Activated CD4-positive, alpha-beta T cell treated with anti-CD3 and anti-CD28 coated beads for 4 hours (primary cell): ENCODE measurements at regions not wholly inside any gene's neighbourhood (a gene's known extent, or its start where the extent isn't known, plus 50 kb on each side); places are given as distances from the start of the nearest gene placed in this dataset.
"Not testable (repeated sequence)": the region's sequence is repeated elsewhere in the genome, so short reads cannot be mapped to it uniquely, and the experiment has no call there.

Source experiments
- DNase-seq, 2 donors: peaks; one replicate each; pipeline ENCODE4 v3.0.0-alpha.2; 2020

DNA sequence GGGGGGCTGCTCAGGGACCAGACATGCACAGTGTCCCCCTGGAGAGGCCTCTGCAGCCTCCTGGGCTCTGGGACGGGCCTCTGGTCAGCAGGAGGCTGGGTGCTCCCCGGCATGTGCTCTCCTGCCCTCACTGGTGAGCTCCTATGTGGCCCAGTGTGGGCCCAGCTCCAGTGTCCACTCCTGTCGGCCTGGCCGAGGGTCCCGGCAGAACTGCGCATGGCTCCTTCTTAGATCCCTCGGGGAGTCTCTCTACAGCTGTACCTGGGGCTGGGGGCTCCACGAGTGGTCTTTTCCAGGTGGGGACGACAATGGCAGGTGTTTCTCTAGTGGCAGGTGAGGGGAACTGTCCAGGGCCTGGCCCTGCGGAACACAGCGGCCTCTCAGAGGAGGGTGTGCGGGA lies 367.3 kb downstream of the TMEM121 start:
- not testable (repeated sequence) for DNase-seq

DNA sequence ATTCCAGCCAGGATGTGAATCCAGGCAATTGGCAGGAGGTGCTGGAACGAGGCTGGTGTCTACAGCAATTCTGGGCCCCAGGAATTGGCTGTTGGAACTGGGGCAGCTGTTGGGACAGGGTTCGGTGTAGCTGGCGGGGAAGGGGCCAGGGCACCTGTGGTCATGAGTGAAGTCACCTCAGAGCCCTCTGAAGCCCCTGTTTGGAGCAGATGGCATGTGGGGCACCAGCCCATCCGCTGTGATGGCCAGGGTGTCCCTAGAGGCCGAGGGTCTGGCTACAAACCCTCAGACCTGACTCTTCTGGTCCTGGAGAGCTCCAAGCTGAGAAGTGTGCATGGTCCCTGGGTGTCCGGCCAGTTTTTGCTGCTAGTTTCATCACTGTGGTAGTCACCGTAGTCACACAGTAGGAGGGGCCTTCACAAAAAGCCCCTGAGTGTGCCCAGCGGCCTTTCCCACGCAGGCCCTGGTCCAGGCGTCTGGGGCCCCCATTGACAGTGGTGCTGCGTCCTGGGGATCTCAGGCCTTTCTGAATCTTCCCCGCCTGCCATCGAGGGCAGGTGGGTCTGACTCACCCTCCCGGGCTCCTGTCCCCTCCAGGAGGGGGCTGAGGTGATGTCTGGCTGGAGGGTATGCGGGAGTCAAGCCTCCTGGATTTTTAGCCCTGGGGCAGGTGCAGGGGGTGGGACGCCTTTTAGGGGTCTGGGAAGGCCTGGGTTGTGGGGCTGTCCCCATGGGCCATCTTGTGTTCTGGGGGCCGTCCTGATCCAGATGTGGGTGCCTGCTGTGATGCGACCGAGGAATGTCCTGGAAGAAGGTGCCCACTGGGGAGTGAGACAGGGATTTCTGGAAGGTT lies 368.0 kb downstream of the TMEM121 start:
- DNase-seq: no peak

DNA sequence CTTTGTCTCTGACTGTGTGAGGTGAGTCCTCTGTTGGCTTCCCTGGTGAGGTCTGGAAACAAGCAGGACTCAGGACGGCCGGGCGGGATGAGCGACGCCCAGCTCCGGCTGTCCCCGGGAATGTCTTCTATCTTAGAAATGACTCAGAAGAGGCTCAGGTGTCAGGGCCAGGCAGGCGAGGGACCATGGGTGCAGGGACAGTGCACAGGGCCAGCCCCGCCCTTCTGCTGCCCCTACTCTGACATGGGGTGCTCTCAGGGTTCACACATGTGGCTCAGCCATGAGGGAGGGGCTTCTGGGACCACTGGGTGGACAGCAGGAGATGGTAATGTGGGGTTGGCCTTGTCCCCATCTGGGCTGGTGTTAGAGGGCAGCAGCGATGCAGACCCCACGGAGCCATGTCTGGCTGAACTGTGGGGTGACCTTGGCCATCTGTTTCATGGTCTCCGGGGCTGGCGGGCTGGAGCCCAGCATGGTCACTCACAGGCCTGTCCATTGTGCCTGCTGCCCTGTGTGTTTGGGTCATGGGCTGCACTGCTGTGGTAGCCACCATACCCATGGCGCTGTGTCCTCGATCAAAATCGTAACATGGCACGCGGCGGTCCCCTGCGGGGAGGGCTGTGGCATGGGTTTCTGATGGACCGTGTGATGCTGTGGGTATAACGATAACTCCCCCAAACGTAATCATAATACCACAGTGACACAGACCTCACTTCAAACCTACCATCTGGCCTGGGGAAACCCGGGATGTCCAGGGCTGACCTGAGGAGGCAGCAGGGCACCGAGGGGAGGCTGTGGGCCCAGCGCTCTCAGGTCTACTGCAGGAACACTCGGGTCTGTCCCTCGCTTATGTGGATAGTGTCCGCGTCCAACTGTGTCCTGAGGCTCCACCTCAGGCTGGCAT lies 368.8 kb downstream of the TMEM121 start:
- DNase-seq: no peak

DNA sequence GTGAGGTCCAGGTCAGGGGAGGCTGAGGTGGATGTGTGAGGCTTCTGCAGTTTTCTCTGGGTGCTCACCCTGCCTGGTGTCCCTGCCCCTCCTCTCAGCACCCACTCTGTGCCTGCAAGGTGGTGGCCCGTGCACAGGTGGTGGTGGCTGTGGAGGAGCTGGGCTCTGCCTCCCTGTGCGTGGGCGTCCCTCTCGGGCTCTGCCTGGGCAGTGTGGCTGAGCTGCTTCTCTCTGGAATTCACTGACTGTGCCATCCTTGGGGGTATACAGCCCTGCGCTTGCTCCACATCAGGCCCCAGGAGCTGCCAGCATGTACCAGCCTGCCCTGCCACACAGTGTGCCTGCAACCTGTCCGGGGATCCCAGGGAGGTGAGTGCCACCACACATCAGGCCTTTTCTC lies 369.8 kb downstream of the TMEM121 start:
- DNase-seq: not testable (repeated sequence)

DNA sequence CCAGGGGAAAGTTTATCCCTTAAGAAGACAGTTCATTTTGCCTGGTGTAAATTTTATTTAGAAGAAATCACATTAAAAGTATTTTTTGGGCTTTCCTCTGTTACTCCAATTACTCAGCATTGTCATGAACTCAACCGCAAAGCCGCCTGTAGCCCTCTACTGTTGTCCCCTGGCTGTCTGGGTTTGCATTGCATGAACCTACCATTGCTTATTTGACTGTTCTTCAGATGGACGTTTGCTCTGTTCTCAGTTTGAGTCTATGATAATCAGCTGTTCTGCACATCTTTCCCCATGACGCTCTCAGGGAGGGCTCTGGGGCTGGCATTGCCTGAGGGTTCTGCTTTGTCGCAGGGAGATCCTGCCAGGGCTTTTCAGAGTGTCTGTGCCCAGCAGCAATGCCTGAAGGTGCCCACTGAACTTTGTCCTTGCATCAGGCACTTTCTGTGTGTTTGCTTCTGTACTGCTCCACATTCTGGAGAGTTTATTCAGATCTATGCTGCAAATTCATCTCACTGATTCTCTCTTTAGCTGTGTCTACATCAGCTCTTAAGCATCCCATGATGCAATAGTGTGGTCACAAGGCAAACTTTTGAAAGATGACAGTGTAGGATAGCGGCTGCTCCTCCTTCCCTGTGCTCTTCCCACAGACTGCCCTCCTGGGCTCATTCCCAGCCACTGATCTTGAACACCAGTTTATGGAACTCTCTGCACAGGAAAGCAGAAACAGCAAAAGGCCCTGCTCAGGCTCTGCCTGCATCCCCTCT lies 370.8 kb downstream of the TMEM121 start:
- DNase-seq: not testable (repeated sequence)

GRCh38 chr14:105897725-105898113 lies 371.3 kb downstream of the TMEM121 start:
- DNase-seq: no peak

GRCh38 chr14:105898482-105899010 lies 372.2 kb downstream of the TMEM121 start:
- DNase-seq: no peak

DNA sequence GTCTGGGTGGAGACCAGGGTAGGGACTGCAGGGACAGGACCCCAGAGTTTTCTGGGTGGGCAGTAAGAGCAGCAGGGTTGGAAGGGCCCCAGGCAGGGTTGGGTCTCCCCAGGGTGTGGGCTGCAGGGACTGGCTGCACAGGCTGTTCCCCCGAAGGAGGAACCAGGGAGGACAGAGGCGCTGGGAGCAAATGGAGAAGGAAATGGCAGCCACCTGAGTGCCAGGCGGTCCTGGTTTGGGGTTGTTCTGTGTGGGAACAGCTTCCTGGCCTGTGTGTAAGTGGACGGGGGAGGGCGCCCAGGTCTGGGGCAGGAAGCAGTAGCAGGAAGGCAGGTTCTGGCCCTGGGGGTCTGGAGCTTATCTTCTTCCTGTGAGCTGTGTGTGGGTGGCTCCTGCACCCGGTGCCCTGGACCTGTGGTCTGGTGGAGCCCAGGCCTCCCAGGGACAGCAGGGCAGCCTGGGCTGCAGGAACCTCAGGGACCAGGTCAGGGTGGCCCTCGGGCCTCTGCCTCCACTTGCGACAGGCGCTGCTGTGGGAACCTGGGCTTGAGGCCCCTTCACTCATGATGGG lies 372.8 kb downstream of the TMEM121 start:
- DNase-seq: no peak

DNA sequence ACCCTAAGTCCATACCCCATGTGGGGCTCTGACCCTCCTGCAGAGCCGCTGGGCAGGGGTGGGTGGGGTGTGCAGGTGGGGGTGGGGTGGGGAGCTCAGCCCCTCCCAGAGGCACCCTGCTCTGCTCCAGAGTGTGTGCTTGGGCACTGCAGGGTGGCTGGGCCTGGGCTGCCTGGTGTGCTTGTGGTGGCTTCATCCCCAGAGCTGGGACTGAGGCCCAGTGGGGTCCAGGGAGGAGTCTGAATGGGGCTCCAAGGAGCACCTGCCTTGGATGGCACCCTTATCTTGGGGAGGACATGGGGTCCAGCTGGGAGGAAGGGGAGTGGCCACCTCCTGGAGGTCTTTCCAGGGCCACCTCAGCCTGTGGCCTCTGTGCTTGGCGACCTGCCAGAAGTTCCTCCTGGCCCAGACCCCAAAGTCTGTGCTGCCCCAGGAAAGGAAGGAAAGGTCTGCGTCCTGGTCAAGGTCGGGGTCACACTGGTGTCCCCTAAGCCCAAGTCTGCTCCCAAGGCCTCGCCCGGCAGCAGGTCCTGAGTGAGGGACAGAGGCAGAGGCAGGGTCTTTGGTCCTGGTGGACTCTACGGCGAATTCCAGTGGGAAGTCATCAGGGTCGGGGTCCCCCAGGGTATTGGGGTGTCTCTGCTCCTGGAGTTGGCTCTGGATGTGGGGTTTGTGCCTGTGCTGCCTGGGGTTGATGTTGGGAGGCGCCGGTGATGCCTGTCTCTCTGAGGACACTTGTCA lies 373.4 kb downstream of the TMEM121 start:
- no peak for DNase-seq

- DNase-seq: no peak
Measured at GRCh38 chr14:105900398-105901160, 374.2 kb downstream of the TMEM121 start.

GRCh38 chr14:105901226-105901625 lies 374.8 kb downstream of the TMEM121 start:
- no peak for DNase-seq

- no peak for DNase-seq
Measured at GRCh38 chr14:105902131-105902898, 375.9 kb downstream of the TMEM121 start.

GRCh38 chr14:105902899-105903165 lies 376.4 kb downstream of the TMEM121 start:
- not testable (repeated sequence) for DNase-seq

GRCh38 chr14:105903971-105904370 lies 377.6 kb downstream of the TMEM121 start:
- DNase-seq: no peak

DNA sequence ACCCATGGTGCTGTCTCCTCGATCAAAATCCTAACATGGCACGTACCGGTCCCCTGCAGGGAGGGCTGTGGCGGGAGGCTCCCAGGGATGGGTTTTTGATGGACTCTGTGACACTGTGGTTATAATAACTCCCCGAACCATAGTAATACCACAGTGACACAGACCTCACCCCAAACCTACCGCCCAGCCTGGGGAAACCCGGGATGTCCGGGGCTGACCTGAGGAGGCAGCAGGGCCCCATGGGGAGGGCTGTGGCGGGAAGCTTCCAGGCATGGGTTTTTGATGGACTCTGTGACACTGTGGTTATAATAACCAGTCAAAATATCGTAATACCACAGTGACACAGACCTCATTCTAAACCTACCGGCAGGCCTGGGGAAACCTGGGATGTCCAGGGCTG lies 378.0 kb downstream of the TMEM121 start:
- DNase-seq: no peak

GRCh38 chr14:105905456-105905855 lies 379.1 kb downstream of the TMEM121 start:
- DNase-seq: no peak

DNA sequence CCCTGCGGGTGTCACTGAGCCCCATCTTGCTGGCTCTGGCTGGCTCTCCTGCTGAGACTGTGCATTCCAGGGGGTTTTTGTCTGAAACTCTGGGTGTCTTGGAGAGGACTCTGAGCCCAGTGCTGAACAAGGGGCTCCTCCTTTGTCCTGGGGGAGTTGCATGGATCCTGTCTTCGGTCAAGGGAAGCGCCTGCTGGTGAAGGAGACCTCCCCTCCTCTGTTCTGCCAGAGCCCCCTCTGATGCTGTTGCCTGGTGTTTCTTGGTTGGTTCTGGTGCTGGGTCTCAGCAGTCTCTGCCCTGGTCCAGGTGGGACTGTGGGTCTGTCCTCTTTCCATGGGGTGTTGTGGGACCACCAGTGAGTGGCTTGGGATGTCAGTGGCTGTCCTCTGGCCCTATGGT lies 380.9 kb downstream of the TMEM121 start:
- no peak for DNase-seq

DNA sequence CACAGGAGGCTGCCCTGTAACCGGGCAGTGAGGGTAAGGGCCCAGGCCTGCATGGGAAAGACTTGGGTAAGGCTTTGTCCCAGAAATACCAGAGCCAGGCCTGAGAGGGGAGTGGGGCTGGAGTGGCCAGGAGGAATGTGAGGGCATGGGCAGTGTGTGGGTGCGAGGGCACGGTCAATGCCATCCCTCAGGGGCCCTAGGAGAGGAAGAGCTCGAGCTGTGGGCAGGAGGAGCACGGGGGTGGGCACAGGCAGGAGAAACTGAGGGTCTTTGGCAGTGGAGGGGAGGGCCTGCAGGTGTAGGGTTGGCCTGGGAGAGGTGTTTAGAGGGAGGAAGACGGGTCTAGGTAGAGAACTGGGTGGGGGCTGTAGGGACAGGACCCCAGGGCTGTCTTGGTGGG lies 381.6 kb downstream of the TMEM121 start:
- no peak for DNase-seq

DNA sequence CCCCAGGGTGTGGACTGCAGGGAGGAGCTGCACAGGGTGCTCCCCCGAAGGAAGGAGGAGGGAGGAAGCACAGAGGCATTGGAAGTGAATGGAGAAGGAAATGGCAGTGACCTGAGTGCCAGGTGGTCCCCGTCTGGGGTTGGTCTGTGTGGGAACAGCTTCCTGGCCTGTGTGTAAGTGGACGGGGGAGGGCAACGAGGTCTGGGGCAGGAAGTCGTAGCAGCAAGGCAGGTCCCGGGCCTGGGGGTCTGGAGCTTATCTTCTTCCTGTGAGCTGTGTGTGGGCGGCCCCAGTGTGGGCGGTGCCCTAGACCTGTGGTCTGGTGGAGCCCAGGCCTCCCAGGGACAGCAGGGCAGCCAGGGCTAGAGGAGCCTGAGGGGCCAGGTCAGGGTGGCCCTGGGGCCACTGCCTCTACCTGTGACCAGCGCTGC lies 382.1 kb downstream of the TMEM121 start:
- no peak for DNase-seq
